ENCODE measurements at regions not wholly inside any gene's neighbourhood (a gene's known extent, or its start where the extent isn't known, plus 50 kb on each side); places are given as distances from the start of the nearest gene placed in this dataset.

DNA sequence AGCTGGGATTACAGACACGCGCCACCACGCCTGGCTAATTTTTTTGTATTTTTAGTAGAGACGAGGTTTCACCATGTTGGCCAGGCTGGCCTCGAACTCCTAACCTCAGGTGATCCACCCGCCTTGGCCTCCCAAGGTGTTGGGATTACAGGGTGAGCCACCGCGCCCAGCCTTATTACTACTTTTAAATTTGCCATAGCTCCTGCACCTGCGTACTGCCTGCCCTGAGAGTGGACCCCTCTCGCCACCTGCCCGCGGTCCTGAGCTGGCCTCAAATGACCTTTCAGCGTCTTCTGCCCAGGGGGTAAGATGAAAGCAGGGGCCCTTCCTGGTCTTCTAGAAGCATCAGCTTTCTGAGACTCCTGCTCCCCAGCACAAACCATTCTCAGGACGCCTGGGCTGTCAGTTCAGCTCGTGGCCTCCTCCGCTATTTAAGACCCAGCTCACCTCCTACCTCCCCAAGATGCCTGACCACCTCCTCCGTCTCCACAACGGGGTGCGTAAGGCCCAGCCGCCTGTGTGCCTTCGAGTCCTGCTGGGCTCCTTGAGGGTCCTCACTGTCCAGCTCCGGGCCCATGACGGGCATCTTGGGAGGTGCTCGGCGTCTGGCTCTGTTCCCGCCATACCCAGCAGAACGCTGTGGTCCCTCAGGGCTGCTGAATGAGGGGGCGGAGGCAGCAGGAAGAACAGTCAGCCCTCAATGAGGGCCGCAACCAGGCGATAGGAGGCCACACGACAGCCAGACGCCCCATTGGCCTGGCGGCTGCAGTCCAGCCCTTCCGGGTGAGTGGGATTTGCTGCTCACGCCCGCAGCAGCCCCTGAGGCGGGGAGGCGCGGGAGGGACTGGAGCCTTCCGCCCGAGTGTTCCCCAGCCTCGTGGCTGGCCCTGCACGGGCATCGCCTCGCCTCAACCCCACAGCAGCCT is 266.6 kb downstream of the TFCP2L1 start:
- DNase-seq (ENCODE audit: low read depth), result no peak

DNA sequence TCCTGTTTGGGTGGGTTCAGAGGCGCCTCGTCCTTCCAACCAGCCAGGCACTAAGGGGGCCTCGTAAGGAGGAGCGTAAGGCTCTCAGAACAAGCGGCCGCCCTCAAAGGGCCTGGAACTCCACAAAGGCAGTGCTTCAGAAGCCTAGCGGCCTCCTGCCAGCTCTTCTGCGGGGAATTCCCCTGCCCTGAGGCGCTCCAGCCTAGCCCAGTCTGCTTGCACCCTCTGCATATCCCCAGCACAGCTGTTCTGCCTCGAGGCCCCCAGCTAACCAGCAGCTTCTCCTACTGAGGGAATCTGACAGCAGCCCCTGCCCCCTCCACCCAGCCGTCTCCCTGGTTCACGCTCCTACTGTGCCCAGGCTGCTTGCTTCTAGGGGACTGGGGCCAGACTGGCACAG is 265.9 kb downstream of the TFCP2L1 start:
- no peak for DNase-seq (ENCODE audit: low read depth)

DNA sequence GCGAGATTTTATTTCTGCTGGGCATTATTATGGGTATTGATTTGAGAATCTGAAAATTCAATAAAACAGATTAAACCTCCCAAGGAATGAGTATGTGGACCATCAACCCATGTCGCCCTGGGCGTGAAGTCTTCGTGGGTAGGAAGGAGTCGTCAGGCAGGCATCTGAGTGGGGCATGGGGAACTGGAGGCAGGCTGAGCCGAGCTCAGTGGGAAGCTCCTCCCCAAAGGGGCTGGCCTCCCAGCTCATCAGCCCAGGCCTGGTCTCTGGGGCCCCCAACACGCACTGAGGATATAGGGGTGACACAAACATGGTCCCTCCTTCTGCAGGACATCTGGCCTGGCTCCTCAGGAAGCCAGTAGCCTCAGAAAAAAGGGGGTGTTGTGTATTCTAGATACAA is 265.2 kb downstream of the TFCP2L1 start:
- no peak for DNase-seq (ENCODE audit: low read depth)

DNA sequence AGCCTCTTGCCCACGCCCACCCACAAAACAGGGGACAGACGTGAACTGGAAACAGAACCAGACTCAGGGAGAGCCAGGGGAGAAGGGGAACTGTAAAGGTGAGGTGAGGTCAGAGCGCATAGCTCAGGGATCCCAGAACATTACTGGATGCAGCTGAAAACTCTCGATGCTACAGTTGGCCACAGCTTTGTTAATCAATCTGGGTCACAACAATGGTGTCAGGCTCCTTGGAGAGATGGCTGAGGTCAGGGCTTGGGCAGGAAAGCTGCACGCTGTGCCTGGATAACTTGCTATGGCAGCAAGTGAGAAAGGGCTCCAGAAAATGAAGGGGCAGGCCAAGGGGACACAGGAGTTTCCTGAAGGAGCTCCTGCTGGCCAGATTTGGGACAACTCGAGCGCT is 263.3 kb downstream of the TFCP2L1 start:
- no peak for DNase-seq (ENCODE audit: low read depth)

DNA sequence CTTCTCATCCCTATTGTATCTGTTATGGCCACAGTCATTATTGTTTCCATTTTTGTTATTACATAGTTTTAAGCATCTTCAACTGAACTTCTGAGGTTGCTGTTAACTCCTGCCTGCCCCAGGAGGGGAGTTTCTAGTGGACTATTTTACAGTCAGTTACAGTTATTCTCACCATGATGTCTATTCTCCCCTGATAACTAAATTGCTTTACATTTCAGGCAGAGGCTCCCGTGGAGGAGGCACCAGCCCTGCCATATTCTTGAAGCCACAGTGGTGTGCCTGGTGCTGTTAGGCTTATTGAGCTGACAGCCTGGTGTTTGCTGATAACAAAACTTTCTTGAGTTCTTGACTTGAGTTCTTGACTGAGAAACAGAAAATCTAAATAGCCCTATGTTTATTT is 256.4 kb downstream of the TFCP2L1 start:
- DNase-seq (ENCODE audit: low read depth), result no peak

DNA sequence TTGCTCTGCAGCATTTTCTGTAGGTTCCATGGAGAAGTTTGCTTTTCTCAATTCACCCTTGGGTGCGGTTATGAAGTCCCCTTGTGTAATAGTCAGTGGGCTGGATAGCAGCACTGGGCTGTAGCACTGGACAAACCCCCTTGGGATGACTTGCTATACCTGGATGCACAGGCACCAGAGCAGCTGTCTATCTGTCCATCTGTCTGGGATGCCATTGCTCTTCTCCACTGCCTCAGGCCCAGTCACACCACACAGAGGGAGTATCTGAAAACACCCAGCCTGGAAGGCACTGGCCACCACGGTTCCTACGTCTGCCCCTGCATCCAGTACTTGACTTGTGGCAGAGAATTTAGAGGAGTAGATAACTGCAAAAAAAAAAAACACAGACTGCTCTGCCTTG is 254.5 kb downstream of the TFCP2L1 start:
- DNase-seq (ENCODE audit: low read depth), result no peak

DNA sequence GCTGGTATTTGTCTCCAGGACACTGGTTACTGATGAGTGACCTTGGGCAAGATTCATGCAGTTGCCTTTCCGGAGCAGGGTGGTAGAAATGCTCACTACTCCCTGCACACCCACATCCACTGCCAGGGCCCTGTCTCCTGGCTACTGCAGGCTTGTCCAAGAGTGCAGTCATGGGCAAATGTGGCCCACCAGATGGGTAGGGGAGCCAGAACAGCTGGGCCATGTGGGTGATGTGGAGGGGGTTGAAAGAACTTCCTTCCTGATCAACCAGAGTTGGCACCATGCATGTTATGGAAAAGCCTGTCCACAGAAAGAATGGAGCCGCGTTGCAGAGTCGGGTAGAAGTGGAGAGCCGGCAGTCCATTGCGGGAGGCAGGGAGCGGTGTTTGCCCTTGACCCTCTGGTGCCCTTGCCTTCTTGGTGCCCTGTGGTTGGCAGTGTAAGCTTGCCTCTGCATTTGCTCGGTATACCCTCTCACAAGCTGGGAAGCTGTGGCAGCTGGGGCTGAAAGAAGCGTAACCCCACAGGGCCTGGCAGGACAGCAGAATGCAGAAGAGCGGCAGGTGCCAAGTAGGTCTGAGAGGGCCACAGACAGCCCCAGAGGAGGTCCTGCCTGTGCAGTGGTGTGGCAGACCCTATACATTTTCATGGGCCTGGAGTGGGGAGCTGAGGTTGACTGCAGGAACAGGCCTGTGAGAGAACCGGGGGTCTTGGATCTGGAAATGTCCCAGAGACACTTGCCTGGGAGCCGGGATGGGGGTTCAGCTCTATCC is 253.2 kb downstream of the TFCP2L1 start:
- no peak for DNase-seq (ENCODE audit: low read depth)

DNA sequence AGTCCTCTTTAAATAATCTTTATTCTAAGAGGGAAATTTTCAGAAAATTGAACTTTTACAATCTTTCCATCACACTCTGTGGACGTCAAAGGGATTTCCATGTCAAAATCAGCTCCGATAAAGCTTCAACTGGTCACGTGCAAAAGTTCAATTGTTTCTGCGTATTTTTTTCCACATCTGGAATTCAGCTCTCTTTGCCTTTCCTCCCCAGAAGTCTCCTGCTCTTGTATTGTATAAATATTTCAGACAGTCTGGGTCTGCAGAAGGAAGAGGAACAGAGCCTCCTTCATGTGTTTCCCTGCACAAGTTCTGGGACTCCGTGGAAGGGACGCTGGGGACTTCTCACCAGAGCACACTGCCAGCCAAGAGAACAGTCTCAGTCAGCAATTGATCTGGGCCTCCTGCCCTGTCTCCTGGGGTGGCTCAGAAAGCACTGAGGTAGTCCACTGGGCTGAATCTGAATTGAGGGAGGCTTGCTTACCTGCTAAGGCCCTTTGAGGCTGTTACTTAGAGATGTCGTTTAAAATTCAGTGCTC is 251.5 kb downstream of the TFCP2L1 start:
- DNase-seq (ENCODE audit: low read depth), result no peak

DNA sequence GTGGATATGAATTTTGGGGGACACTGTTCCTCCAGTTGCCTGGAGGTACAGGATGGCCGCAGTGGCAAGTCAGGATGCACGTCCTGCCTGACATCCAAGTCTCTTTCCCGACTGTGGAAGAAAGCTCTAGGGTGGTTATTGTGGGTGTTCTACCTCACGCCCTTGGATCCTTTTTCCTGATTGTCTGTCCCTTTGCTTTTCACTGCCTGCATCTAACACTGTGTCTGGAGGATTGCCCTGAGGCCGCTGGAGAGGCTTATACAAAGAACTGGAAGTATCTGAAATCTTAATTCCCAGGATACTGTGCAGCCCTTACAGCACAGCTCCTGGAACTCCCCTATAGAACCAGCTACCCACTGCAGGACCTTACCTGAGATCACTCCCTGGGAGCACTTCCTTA is 250.5 kb downstream of the TFCP2L1 start:
- no peak for DNase-seq (ENCODE audit: low read depth)

DNA sequence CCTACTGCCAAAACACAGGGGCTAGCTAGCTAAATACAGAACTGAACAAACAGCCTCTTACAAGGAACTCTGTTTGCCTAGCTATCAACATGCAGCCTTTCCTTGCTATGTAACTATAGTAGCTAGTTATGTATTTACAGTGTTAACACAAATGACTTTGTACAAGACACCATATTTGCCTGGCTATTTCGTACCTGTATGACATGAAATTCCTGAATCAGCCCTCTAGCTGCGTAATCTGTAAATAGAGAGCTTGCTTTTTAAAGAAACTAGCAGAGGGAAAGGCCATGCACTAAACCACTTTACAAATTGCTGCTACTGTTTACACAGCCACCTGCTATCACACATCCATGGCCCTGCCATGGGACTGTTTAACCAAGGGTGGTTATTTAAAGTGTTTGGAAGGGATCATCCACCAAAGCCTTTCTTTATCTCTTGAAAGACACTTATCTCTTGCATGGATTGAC is 248.7 kb downstream of the TFCP2L1 start:
- no peak for DNase-seq (ENCODE audit: low read depth)

DNA sequence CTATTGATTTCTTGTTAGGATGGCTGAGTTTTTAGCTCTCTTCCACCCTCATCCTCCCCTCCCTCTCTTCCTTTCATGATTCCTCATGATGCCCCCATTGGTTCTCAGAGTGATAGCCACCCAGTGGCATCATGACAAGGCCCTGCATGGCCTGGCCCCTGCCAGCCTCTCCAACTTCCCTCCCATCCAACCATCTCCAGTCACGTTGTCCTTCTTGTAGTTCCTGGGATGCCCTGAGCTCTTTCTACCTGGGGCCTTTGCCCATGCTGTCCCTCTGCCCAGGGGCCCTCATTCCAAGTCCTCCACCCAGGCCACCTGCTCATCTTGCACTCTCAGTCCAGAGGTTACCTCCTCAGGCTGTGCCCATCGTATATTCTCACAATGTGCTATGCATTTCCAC is 247.5 kb downstream of the TFCP2L1 start:
- DNase-seq (ENCODE audit: low read depth), result no peak

DNA sequence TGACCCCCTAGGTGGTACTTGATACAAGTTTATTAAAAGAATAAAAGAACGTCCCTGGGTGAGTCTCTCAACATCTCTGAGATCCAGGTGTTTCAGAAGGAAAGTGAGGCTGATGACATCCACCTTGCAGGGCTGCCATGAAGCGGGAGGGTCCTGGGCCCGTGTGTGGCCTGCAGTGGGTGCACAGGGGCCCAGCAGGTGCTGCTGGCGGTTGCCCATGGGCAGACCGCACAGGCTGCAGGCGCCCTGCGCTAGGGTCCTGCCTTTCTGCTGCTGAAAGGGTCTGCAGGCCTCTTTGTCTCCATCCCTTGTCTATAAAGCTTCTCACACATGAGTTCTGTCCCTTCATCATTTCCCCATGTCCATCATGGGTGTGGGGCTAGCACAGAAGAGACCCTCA is 247.0 kb downstream of the TFCP2L1 start:
- DNase-seq (ENCODE audit: low read depth), result no peak

DNA sequence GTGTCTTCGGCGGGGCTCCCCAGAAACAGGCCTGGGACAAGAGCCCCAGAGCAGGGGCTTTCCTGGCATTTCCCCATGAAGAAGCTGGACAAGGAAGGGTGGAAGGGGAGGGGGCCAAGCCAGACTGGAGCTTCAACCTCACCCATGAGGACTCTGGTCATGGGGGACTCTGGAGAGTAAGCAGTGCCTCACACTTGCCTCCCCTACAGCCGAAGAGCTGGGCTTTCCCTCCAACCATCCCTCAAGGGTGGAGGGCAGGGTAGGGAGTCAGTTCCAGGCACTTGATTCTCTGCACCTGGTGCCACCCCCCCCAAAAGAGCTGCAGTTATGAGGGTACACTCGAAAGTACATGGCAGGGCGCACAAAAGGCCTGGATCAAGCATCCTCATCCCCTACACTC is 246.6 kb downstream of the TFCP2L1 start:
- no peak for DNase-seq (ENCODE audit: low read depth)

DNA sequence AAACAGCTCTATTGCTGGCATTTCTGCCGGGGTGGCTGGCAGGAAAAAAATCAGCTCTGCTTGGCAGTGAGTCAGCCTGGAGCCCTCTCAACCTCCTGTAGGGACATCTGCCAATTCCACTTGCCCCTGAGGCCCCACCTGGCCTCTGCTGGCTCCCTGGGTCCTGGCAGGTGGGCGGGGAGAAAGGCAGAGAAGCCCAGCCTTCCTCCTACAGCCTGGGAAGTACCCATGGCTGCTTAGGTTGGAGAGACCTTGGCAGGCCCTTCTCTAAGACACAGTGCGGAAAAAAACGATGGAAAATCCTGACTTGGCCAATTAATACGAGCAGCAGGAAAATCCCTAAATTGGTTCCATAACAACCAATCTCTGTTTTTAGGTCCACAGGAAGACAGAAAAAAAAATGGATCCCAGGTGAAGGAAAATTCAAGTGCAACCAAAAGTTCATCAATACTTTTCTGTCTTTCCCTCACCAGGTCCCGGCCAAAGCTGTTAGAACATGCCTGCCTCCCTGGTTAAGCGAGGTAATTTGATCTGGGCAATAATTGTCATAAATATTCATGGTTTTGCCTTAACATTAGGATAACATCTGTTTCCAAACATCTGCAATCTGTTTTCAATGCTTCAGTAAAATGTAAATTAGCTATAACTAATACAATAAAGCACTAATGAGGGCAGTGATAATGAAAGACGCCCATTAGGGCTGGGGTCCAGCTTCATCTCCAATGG is 245.9 kb downstream of the TFCP2L1 start:
- peak; percentile 90 for DNase-seq (ENCODE audit: low read depth)

DNA sequence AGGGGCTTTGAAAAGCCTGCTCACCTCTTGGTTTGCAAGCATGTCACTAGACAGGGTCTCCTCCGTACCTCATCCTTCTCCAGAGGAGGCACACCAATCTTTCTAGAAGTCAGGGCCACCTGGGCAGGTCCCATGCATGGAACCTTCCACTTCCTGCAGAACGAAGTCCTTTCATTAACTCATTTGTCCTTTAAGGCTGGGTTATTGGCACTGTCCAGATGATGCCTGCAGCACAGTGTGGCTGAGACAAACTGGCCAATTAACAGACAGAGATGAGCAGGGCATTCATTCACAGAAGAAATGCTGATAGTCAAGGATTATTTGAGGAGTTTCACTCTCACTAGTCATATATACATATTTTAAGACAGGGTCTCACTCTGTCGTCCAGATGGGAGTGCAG is 245.3 kb downstream of the TFCP2L1 start:
- no peak for DNase-seq (ENCODE audit: low read depth)

DNA sequence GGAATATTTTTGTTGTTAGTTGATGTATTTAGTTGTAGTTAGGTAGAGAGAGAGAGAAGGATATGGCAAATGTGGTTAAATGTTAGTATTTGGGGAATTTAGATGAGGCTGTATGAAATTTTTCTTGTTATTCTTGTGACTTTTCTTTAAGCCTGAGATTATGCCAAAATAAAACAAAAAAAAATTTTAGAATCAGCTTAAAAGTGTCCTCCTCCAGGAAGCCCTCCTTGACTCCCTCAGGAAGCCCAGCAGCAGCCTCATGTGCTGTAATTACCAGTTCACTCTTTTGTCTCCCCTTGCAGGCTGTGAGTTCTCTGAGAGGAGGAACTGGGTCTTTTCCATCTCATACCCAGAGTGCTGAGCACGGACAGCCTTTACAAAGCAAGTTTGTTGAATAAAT is 243.5 kb downstream of the TFCP2L1 start:
- no peak for DNase-seq (ENCODE audit: low read depth)

DNA sequence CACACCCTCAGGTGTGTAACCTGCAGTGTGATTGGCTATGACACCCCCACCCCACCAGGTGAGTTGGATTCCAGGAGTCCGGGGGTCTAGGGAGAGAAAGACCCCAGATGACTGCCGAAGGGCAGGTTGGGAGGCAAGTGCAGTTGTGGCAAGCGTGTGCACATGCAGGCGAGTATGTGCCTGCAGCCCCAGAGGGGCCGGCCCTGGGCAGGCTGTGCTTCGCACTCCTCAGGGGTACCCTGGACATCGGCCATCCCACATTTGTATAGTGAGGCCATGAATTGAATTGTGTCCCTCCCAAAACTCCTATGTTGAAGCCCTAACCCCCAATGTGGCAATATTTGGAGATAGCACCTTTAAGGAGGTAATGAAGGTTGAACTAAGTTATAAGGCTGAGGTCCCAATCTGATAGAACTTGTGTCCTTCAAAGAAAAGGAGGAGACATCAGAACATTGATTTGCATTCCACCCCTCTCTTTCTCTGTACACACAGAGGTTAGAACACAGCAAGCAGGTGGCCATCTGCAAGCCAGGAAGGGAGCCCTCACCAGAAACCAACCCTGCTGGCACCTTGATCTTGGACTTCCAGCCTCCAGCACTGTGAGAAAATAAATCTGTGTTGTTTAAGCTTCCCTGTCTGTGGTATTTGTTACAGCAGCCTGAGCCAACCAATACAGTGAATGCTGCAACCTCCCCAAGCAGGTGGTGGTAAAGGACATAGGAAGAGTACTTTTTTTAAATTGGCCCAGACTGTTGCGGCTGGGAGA is 241.8 kb downstream of the TFCP2L1 start:
- no peak for DNase-seq (ENCODE audit: low read depth)

DNA sequence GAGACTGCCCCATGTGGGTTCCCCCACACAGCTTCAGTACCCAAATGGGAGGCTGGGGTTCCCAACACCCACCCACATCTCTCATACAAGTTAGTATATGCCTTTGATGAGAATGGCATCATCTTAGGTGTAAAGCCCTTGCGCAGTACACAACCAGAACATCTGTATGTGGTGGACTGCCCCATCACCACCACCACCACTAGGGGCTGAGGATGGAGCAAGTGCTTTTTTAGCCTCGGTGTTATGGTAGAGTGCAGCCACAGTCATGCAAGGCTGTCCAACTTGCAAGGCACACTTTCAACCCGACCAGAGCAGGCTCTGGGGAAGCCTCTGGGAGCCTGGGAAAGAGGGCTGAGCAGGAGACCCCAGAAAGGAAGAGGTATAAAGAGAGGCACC is 241.2 kb downstream of the TFCP2L1 start:
- DNase-seq (ENCODE audit: low read depth), result no peak

DNA sequence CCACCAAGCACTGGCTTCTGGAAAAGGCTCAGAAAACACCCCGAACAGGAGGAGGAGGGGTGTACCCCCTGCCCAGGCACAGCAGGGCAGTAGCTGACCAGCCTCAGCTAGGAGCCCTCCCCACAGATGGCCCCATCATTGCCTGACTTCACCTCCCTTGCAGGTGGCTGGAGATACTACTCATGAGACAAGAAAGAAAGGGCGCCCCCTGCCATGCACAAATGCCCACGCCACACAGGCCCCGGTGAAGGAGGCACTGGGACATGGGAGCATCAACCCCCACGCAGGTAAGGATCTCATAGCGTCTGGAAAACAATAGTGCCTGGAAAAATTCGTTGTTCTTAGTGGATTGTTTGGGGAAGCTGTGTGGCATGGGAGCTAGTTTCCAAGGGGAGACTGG is 240.6 kb downstream of the TFCP2L1 start:
- DNase-seq (ENCODE audit: low read depth), result no peak

DNA sequence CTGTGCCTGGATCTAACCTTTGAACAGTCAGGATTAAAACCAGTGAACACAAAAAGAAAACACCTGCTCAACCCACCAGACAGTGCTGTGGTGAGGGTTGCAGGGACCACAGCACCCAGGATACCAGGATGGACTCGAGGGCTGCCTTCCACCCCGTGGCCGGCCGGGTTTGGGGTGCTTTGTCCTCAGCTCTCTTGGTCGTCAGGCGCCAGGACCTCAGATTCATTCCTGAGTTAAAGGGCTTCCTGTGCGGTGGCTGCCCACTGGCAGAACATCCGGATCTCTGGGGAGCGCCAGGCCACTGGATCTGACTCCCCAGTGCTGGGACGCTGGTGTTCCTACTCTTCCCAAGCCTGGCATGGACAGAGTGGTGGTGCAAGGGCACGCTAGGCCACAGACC is 239.8 kb downstream of the TFCP2L1 start:
- DNase-seq (ENCODE audit: low read depth), result no peak

DNA sequence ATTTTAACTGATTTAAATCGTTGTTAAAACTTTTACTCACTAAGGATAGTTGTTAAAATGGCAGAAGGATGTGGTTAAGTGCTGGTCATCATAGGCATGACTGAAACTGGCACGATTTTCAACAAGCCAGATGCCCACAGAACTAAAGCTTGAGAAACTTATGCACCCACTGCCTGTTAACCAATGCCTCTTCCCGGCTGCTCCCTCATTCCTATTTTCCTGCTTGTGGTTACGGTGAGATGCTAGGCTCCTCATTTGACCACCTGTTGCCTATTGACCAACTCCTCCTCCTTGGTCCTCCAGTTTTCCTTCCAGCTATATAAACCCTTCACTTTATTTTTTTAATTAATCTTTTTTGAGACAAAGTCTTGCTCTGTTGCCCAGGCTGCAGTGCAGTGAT is 238.7 kb downstream of the TFCP2L1 start:
- DNase-seq (ENCODE audit: low read depth), result no peak
